ENCODE measurements at regions not wholly inside any gene's neighbourhood (a gene's known extent, or its start where the extent isn't known, plus 50 kb on each side); places are given as distances from the start of the nearest gene placed in this dataset.
"Not testable (repeated sequence)": the region's sequence is repeated elsewhere in the genome, so short reads cannot be mapped to it uniquely, and the experiment has no call there.

GRCh38 chr13:43968251-43968942, 88.7 kb downstream of the LACC1 start:
- not testable (repeated sequence) for TF ChIP-seq POLR2A (IDR thresholded peaks at IDR 0.05; ENCODE audit: low read depth, low read length); POLR2AphosphoS5 (IDR thresholded peaks at IDR 0.05; ENCODE audit: low read depth, low read length); TAF1 (IDR thresholded peaks at IDR 0.05; ENCODE audit: borderline replicate concordance, low read depth, low read length)

Measured in GM12892 (cell line).